HG03432 (cell line): ENCODE measurements at regions not wholly inside any gene's neighbourhood (a gene's known extent, or its start where the extent isn't known, plus 50 kb on each side); places are given as distances from the start of the nearest gene placed in this dataset.
"Not testable (repeated sequence)": the region's sequence is repeated elsewhere in the genome, so short reads cannot be mapped to it uniquely, and the experiment has no call there.

ENCODE experiments used
- ATAC-seq: cut with Tn5 transposase; IDR thresholded peaks from one replicate; pipeline ENCODE4 v1.9.1; 2021; ENCODE audit warnings: mild to moderate bottlenecking, moderate library complexity; ENCODE audit not compliant: unreplicated experiment

DNA sequence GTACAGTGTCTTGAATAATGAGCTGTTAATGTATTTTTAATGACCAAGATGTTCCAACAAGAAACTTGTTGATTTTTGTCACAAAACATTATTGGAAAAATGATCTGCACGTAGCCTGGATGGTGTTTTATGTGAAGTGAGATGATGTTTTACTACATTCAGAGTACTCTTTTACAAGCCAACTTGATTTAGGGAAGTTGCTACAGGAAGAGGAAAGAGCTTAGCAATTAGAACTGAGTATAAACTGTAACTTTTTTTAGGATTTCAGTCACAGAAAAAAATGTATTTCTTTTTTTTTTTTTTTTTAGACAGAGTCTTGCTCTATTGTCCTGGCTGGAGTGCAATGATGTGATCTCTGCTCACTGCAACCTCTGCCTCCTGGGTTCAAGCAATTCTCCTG, 113.6 kb upstream of the ADRA1B start:
- ATAC-seq, result no peak

DNA sequence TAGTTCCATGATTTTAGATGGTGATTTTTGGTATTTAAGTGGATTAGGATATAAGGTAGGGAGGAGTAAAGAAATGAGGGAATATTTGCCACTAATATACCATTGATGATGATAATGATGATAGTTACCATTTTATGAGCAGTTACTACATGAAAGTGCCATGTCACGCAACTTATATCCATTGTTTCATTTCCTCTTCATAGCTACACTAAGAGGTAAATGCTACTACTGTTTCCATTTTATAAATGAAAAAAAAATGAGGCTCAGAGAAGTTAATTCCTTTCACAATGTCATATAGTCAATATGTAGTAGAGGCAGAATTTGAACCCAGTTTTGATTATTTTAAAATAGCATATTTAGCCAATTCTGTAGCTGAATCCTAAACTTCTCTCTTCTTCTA, 112.2 kb upstream of the ADRA1B start:
- ATAC-seq, result no peak

DNA sequence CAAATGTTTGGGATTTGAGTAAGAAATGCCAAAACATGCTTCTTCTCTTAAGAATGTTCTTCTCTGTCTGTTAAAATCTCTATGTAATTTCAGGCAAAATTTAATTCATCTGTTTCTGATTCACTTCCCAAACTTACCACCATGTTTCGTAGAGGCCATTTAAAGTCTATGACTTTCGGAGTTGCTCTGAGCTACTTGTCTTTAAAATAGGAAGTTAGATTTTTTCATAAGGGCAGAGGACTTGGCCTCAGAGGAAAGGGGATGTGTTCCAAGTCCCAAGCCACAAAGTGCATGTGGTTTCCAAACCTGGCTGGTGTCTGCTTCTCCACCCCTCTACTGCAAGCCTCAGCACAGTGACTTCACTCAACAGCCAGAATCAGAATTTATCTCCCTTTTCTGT, 111.3 kb upstream of the ADRA1B start:
- no peak for ATAC-seq

- ATAC-seq, result not testable (repeated sequence)
Observed at GRCh38 chr5:159807135-159807534, 109.1 kb upstream of the ADRA1B start.

GRCh38 chr5:159807586-159807985, 108.7 kb upstream of the ADRA1B start:
- ATAC-seq, result no peak

DNA sequence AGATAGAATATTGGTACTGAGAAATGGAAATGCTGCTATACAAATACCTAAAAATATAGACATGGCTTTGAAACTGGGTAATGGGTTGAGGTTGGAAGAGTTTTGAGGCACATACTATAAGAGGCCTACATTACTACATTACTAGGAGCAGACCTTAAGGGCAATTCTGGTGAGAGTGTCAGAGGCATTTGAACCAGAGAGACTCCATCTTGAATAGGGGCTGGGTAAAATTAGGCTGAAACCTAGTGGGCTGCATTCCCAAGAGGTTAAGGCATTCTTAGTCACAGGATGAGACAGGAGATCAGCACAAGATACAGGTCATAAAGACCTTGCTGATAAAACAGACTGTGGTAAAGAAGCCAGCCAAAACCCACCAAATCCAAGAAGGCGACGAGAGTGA, 104.6 kb upstream of the ADRA1B start:
- ATAC-seq, result no peak

GRCh38 chr5:159812759-159813158, 103.5 kb upstream of the ADRA1B start:
- not testable (repeated sequence) for ATAC-seq

- ATAC-seq, result no peak
Observed at GRCh38 chr5:159814222-159814621, 102.1 kb upstream of the ADRA1B start.

DNA sequence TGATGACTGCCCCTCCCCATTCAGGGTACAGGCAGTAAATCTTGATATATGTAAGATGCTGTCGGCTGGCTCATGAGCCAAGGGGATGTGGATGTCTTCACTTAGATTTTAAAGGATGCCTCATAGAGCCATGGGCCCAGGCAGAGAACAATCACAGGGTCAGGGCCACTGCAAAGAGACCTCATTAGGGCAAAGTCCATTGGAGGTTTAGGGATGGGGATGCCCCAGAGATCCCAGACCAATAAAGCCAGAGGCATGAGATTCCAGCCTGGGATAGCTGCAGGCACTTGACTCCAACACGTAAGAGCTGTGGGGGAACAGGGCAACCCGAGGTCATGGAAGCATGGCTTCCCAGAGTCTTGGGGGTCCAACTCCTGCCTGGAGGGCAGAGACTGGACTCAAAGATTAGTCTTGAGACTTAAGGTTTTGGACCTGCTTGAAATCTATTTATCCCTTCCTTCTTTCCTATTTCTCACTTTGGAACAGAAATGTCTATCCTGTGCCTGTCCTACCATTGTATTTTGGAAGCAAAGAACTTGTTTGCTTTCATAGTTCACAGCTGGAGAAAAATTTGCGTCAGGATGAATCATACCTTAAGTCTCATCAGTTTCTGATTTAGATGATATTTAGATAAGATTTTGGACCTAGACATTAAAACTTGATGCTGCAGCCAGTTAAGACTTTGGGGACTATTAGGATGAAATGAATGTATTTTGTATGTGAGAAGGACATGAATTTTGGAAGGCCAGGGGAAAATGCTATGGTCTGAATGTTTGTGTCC, 101.3 kb upstream of the ADRA1B start:
- no peak for ATAC-seq

- ATAC-seq, result no peak
Observed at GRCh38 chr5:159817262-159818029, 98.8 kb upstream of the ADRA1B start.

- no peak for ATAC-seq
Observed at GRCh38 chr5:159819591-159820411, 96.5 kb upstream of the ADRA1B start.

DNA sequence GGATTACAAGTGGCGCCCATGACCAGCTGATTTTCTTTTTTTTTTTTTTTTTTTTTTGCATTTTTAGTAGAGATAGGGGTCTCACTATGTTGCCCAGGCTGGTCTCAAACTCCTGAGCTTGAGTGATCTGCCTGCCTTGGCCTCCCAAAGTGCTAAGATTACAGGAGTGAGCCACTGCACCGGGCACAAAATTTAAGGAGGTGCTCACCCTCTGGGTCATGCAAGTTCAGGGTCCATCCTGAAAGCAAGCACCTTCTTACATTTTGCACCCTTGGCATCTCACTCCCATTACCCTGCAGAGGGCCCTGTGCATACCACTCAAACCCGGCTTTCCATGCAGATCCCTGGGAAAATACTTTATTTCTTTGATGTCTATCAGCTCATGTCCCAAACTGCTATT, 95.6 kb upstream of the ADRA1B start:
- no peak for ATAC-seq

GRCh38 chr5:159821461-159821940, 94.8 kb upstream of the ADRA1B start:
- ATAC-seq, result no peak

DNA sequence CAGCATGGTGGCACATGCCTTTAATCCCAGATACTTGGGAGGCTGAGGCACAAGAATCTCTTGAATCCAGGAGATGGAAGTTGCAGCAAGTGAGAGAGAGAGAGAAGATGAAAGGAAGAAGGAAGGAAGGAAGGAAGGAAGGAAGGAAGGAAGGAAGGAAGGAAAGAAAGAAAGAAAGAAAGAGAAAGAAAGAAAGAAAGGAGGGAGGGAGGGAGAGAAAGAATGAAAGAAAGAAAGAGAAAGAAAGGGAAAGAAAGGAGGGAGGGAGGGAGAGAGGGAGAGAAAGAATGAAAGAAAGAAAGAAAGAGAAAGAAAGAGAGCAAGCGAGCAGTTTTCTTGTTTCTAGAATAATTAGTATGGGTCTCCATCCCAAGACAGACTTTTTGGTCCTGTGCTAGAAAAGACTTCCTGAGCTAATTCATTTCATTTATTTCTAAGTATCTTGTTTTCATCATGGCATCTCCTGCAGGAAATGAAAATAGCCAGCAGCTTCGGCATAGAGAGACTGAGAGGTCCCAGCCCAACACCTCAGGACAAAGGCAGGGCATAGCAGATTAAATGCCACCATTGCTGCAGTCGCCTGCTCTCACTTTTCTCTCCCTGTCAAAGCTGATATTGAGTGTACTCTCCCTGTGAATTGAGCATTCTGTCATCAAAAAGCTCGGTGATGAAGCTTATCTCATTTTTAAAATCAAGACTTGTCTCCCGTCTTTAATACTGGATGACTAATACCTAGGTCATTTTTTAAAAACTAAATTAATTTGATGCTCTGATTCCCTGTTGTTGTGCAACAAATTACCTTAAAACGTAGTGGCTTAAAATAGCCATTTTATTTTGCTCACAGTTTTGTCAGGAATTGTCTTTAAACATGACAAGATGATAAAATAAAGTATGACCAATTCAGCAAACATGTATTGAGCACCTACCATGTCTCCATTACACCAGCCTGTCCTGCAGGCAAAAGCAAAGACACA, 91.8 kb upstream of the ADRA1B start:
- no peak for ATAC-seq

DNA sequence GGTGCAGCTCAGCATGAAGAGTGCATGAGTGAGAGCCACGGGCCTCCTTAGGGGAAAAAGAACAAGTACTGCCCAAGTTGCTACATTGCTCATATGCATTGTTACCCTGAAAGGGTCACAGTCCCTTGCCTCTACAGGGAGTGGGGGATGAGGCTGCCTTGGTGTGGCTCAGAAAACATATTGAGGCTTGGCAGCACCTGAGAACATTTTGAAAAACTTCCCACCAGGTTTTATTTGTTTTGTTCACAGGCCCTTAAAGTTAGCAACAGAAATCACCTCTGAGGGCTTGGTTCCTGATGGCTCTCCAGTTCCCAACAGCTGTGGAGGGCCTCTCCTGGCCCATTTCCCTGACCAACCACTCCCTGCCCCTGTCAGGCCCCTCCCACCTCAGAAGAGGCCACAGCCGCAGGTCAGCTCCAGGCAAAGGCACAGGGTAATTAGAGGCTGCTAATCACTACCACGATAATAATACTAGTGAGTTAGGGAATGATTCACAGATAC, 90.7 kb upstream of the ADRA1B start:
- ATAC-seq, result no peak

GRCh38 chr5:159826351-159827214, 89.7 kb upstream of the ADRA1B start:
- peak; percentile 98 for ATAC-seq

GRCh38 chr5:159827861-159828260, 88.4 kb upstream of the ADRA1B start:
- no peak for ATAC-seq

- no peak for ATAC-seq
Observed at GRCh38 chr5:159832073-159832472, 84.2 kb upstream of the ADRA1B start.

DNA sequence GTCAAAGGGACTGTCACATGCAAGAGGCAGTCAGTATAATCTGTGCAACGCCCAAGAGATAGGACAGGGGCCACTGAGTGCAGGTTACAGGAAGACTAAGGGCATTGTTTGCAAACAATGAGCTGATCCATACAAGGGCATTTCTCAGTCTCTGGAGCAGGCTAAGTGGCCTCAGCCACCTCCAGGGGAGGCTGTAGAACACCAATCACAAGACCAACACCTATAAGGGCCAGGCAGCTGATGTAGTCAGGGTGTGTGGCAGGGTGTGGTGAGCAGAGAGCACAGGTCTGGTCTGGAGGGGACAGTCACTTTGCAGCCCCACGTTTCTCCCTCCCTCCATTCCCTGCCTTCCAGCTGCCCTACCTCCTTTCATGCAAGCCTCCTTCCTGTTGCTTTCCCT, 83.2 kb upstream of the ADRA1B start:
- ATAC-seq, result no peak
